ENCODE measurements at regions not wholly inside any gene's neighbourhood (a gene's known extent, or its start where the extent isn't known, plus 50 kb on each side); places are given as distances from the start of the nearest gene placed in this dataset.

DNA sequence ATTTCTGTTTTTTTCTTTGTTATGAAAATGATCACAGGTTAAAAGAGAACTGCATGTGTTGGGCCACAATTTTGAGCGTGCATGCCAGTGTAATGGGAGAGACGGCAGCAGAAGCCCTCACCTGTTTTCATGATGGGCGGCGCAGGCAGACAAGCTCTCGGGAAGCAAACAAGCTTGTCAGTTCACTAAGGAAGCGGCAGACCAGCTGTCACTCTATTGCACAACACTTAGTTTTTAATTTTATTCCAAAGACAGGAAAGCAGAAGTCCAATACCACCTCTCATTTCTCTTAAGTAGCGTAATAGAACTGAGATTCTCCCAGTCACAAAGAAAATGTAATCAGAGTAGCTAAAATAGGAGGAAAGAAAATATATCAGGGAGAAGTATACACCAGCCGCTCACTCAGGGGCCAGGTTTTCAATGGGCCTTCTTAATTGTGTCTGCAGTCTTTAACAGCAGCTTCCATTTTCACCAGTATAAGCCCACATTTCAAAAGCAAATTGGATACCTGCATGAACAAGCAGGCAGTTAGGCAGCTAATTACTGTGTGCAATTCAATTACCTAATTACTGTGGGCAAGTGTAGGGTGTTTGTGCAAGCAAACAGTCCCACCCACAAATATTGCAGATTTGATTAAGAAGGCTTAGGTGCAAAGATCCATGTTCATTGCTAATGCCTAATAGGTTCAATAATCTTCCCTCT, 711.4 kb downstream of the DIAPH3 start (continued):
- TF ChIP-seq, protein P1, sequence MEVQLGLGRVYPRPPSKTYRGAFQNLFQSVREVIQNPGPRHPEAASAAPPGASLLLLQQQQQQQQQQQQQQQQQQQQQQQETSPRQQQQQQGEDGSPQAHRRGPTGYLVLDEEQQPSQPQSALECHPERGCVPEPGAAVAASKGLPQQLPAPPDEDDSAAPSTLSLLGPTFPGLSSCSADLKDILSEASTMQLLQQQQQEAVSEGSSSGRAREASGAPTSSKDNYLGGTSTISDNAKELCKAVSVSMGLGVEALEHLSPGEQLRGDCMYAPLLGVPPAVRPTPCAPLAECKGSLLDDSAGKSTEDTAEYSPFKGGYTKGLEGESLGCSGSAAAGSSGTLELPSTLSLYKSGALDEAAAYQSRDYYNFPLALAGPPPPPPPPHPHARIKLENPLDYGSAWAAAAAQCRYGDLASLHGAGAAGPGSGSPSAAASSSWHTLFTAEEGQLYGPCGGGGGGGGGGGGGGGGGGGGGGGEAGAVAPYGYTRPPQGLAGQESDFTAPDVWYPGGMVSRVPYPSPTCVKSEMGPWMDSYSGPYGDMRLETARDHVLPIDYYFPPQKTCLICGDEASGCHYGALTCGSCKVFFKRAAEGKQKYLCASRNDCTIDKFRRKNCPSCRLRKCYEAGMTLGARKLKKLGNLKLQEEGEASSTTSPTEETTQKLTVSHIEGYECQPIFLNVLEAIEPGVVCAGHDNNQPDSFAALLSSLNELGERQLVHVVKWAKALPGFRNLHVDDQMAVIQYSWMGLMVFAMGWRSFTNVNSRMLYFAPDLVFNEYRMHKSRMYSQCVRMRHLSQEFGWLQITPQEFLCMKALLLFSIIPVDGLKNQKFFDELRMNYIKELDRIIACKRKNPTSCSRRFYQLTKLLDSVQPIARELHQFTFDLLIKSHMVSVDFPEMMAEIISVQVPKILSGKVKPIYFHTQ (CRISPR knock-in tag; IDR thresholded peaks at IDR 0.05), result no peak

DNA sequence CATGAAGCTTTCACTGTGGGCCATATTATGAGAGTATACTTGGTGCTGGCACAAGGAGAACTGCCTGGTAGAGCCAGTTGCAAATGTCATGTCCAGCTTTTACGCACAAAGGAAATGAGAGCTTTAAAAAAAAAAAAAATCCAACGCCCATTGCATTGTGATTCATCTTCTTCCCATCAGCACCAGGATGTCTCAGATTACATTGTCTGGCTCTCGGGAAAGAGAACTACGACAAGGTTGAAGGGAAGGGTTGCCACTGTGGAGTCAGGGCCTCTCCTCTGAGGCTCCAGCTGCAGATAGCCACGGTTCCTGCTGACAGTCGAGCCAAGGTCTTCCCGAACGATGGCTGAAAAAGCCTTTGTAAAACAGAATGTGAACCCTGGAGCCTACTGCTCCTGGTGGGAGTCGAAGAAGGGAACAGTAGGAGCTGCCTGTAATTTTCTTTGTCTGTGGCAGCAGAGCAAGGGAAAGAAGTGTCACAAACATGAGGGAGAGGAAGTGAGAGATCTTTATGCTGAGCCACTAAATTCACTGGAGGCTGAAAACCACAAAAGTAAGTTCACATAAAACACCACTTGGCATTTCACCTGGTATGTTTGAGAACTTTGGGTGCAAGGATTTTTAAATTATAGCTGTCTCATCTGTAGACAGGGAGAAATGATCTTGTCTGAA, 704.7 kb downstream of the DIAPH3 start:
- H3K4me3 Mint-ChIP-seq, result 0 out of 2 replicates have a peak overlapping the region, but pooled peaks have one; percentile 2
- H3K27ac Mint-ChIP-seq, result peak overlapping the region; percentile 94
- H3K4me1 Mint-ChIP-seq, result peaks cover 40% of the 10 kb centered on the region
- CTCF ChIA-PET, result interaction anchor here (0.6 to 1.5 kb wide), 8 partner anchors 9 to 858 kb away, joined by 3 to 8 read pairs (median 4); no protein-coding TSS in a partner anchor
- H3K9me3 Mint-ChIP-seq, result peaks cover 4% of the 10 kb centered on the region; the same call in 1 of the 2 replicates
- peaks cover 17% of the 10 kb centered on the region for H3K27me3 Mint-ChIP-seq (ENCODE audit: low read depth)
- peak; percentile 81 for ATAC-seq
- DNase-seq (ENCODE audit: low spot score), result no peak
- no peaks in the 10 kb centered on the region for H3K36me3 Mint-ChIP-seq
- POLR2A ChIA-PET, result interaction anchor here (0.6 kb wide), 1 partner anchor 12 kb away, joined by 3 read pairs; no protein-coding TSS in a partner anchor
- TF ChIP-seq ETV6 (CRISPR knock-in tag; IDR thresholded peaks at IDR 0.05), result no peak
- TF ChIP-seq, protein P2, sequence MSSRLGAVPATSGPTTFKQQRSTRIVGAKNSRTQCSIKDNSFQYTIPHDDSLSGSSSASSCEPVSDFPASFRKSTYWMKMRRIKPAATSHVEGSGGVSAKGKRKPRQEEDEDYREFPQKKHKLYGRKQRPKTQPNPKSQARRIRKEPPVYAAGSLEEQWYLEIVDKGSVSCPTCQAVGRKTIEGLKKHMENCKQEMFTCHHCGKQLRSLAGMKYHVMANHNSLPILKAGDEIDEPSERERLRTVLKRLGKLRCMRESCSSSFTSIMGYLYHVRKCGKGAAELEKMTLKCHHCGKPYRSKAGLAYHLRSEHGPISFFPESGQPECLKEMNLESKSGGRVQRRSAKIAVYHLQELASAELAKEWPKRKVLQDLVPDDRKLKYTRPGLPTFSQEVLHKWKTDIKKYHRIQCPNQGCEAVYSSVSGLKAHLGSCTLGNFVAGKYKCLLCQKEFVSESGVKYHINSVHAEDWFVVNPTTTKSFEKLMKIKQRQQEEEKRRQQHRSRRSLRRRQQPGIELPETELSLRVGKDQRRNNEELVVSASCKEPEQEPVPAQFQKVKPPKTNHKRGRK (CRISPR knock-in tag; IDR thresholded peaks at IDR 0.05; ENCODE audit: borderline replicate concordance), result no peak
- no peak for TF ChIP-seq FOXP1 (CRISPR knock-in tag; IDR thresholded peaks at IDR 0.05; ENCODE audit: borderline replicate concordance)
- no peak for TF ChIP-seq NR2C2 (CRISPR knock-in tag; IDR thresholded peaks at IDR 0.05)
- TF ChIP-seq ZNF671 (CRISPR knock-in tag; IDR thresholded peaks at IDR 0.05), result no peak
- TF ChIP-seq, protein P3, sequence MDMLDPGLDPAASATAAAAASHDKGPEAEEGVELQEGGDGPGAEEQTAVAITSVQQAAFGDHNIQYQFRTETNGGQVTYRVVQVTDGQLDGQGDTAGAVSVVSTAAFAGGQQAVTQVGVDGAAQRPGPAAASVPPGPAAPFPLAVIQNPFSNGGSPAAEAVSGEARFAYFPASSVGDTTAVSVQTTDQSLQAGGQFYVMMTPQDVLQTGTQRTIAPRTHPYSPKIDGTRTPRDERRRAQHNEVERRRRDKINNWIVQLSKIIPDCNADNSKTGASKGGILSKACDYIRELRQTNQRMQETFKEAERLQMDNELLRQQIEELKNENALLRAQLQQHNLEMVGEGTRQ (CRISPR knock-in tag; IDR thresholded peaks at IDR 0.05), result no peak
- TF ChIP-seq ZNF263 (CRISPR knock-in tag; IDR thresholded peaks at IDR 0.05; ENCODE audit: low read depth), result no peak
- TF ChIP-seq ZNF138 (CRISPR knock-in tag; conservative IDR thresholded peaks at IDR 0.05), result no peak
- TF ChIP-seq, protein P4, sequence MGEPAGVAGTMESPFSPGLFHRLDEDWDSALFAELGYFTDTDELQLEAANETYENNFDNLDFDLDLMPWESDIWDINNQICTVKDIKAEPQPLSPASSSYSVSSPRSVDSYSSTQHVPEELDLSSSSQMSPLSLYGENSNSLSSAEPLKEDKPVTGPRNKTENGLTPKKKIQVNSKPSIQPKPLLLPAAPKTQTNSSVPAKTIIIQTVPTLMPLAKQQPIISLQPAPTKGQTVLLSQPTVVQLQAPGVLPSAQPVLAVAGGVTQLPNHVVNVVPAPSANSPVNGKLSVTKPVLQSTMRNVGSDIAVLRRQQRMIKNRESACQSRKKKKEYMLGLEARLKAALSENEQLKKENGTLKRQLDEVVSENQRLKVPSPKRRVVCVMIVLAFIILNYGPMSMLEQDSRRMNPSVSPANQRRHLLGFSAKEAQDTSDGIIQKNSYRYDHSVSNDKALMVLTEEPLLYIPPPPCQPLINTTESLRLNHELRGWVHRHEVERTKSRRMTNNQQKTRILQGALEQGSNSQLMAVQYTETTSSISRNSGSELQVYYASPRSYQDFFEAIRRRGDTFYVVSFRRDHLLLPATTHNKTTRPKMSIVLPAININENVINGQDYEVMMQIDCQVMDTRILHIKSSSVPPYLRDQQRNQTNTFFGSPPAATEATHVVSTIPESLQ (CRISPR knock-in tag; IDR thresholded peaks at IDR 0.05), result no peak
- no peak for TF ChIP-seq GTF2I (CRISPR knock-in tag; conservative IDR thresholded peaks at IDR 0.05)
- TF ChIP-seq, protein P5, sequence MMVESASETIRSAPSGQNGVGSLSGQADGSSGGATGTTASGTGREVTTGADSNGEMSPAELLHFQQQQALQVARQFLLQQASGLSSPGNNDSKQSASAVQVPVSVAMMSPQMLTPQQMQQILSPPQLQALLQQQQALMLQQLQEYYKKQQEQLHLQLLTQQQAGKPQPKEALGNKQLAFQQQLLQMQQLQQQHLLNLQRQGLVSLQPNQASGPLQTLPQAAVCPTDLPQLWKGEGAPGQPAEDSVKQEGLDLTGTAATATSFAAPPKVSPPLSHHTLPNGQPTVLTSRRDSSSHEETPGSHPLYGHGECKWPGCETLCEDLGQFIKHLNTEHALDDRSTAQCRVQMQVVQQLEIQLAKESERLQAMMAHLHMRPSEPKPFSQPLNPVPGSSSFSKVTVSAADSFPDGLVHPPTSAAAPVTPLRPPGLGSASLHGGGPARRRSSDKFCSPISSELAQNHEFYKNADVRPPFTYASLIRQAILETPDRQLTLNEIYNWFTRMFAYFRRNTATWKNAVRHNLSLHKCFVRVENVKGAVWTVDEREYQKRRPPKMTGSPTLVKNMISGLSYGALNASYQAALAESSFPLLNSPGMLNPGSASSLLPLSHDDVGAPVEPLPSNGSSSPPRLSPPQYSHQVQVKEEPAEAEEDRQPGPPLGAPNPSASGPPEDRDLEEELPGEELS (CRISPR knock-in tag; IDR thresholded peaks at IDR 0.05), result no peak
- no peak for TF ChIP-seq KAT7 (CRISPR knock-in tag; IDR thresholded peaks at IDR 0.05; ENCODE audit: borderline replicate concordance)
- TF ChIP-seq, protein P6, sequence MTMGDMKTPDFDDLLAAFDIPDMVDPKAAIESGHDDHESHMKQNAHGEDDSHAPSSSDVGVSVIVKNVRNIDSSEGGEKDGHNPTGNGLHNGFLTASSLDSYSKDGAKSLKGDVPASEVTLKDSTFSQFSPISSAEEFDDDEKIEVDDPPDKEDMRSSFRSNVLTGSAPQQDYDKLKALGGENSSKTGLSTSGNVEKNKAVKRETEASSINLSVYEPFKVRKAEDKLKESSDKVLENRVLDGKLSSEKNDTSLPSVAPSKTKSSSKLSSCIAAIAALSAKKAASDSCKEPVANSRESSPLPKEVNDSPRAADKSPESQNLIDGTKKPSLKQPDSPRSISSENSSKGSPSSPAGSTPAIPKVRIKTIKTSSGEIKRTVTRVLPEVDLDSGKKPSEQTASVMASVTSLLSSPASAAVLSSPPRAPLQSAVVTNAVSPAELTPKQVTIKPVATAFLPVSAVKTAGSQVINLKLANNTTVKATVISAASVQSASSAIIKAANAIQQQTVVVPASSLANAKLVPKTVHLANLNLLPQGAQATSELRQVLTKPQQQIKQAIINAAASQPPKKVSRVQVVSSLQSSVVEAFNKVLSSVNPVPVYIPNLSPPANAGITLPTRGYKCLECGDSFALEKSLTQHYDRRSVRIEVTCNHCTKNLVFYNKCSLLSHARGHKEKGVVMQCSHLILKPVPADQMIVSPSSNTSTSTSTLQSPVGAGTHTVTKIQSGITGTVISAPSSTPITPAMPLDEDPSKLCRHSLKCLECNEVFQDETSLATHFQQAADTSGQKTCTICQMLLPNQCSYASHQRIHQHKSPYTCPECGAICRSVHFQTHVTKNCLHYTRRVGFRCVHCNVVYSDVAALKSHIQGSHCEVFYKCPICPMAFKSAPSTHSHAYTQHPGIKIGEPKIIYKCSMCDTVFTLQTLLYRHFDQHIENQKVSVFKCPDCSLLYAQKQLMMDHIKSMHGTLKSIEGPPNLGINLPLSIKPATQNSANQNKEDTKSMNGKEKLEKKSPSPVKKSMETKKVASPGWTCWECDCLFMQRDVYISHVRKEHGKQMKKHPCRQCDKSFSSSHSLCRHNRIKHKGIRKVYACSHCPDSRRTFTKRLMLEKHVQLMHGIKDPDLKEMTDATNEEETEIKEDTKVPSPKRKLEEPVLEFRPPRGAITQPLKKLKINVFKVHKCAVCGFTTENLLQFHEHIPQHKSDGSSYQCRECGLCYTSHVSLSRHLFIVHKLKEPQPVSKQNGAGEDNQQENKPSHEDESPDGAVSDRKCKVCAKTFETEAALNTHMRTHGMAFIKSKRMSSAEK (CRISPR knock-in tag; IDR thresholded peaks at IDR 0.05; ENCODE audit: borderline replicate concordance), result no peak
- TF ChIP-seq TEAD4 (CRISPR knock-in tag; IDR thresholded peaks at IDR 0.05), result no peak
- TF ChIP-seq TCF7 (CRISPR knock-in tag; IDR thresholded peaks at IDR 0.05; ENCODE audit: low read depth), result no peak
- TF ChIP-seq, protein P7, sequence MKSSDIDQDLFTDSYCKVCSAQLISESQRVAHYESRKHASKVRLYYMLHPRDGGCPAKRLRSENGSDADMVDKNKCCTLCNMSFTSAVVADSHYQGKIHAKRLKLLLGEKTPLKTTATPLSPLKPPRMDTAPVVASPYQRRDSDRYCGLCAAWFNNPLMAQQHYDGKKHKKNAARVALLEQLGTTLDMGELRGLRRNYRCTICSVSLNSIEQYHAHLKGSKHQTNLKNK (CRISPR knock-in tag; IDR thresholded peaks at IDR 0.05), result no peak
- no peak for TF ChIP-seq ZNF317 (CRISPR knock-in tag; IDR thresholded peaks at IDR 0.05; ENCODE audit: borderline replicate concordance, low read depth)
- TF ChIP-seq, protein P8, sequence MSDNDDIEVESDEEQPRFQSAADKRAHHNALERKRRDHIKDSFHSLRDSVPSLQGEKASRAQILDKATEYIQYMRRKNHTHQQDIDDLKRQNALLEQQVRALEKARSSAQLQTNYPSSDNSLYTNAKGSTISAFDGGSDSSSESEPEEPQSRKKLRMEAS (CRISPR knock-in tag; IDR thresholded peaks at IDR 0.05), result no peak
- no peak for TF ChIP-seq RORB (CRISPR knock-in tag; IDR thresholded peaks at IDR 0.05)

Measured in WTC11 (cell line).